Right atrium auricular region (tissue), 2 donors: ENCODE measurements at regions not wholly inside any gene's neighbourhood (a gene's known extent, or its start where the extent isn't known, plus 50 kb on each side); places are given as distances from the start of the nearest gene placed in this dataset.

Experiments
- DNase-seq: peaks from one replicate; pipeline ENCODE4 v3.0.0-alpha.2; 2019; ENCODE audit warnings: low spot score
- H3K27ac ChIP-seq, 2 donors: fragments of 200-600 bp; sonication (generic); 1 replicate in 1 of 2; 2 replicates in 1 of 2; pipeline ENCODE4 v1.5.1; 2016 to 2019
- H3K27me3 ChIP-seq, 2 donors: fragments of 200-600 bp; sonication (generic); one replicate each; pipeline versions ENCODE4 v1.5.1 to v1.6.0; 2017 to 2019
- H3K36me3 ChIP-seq: fragments of 200-600 bp; sonication (generic); one replicate; pipeline ENCODE4 v1.5.1; 2016
- H3K4me1 ChIP-seq, 2 donors: fragments of 200-600 bp; sonication (generic); one replicate each; pipeline versions ENCODE4 v1.5.1 to v1.6.0; 2017 to 2019
- H3K4me3 ChIP-seq, 2 donors: fragments of 200-600 bp; sonication (generic); 1 replicate in 1 of 2; 2 replicates in 1 of 2; pipeline ENCODE4 v1.5.1; 2017 to 2019; ENCODE audit warnings: mild to moderate bottlenecking in 1 of 2, moderate library complexity in 1 of 2
- H3K9me3 ChIP-seq, 2 donors: fragments of 200-600 bp; sonication (generic); one replicate each; pipeline ENCODE4 v1.5.1; 2019
- TF ChIP-seq, protein P1 (sequence below), 2 donors: fragments of 200-600 bp; sonication (generic); IDR thresholded peaks; one replicate each; pipeline ENCODE4 v1.5.1; 2019; ENCODE audit warnings: antibody characterized with exemption in 2 of 2

- H3K4me1 ChIP-seq, result peaks cover 0 to 28% of the 10 kb centered on the region in 2 donors
- H3K9me3 ChIP-seq, result no peaks in the 10 kb centered on the region
Observed at GRCh38 chr9:89815903-89816573, 211.2 kb downstream of the GADD45G start.

DNA sequence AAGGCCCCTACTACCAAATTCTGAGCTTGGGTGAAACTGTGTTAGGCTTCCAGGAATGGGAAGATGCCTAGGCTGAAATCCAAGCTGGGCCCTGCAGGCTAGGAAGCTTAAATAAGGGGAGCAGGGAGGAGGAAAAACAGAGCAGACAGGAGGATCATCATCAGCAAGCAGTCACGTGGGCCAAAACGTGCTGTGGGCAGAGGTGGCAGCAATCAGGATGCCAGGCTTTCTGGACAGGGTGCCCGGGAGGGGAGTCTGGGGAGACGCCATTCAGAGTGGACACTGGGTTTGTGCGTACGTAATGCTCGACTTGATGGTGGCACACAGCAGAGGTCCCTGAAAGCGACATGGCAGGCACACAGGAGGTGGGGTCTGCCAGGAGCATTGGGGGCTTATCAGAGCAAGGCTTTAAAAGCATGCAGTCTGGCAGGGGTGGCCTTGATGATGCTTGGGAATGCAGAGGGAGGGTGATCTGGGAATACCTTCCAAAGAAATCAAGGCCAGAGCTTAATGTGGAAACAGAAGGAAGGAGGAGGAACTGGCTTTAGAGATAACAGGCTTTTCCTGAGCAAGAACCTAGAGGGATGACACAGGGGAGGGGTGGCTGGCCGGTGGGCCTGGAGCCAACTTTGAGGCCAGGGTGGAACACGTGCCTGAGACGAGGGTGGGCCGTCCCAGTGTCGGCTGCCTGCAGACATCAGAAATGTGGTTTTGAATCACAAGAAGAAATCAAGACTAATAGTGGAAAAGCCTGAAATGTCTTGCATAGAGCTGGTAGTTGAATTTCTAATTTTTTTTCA lies 212.5 kb downstream of the GADD45G start:
- TF ChIP-seq, protein P1, sequence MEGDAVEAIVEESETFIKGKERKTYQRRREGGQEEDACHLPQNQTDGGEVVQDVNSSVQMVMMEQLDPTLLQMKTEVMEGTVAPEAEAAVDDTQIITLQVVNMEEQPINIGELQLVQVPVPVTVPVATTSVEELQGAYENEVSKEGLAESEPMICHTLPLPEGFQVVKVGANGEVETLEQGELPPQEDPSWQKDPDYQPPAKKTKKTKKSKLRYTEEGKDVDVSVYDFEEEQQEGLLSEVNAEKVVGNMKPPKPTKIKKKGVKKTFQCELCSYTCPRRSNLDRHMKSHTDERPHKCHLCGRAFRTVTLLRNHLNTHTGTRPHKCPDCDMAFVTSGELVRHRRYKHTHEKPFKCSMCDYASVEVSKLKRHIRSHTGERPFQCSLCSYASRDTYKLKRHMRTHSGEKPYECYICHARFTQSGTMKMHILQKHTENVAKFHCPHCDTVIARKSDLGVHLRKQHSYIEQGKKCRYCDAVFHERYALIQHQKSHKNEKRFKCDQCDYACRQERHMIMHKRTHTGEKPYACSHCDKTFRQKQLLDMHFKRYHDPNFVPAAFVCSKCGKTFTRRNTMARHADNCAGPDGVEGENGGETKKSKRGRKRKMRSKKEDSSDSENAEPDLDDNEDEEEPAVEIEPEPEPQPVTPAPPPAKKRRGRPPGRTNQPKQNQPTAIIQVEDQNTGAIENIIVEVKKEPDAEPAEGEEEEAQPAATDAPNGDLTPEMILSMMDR (IDR thresholded peaks at IDR 0.05), result no peak
- peak; percentile 58 for DNase-seq

More at GRCh38 chr9:89815903-89816573, 211.2 kb downstream of the GADD45G start:
- peak overlapping the region in 1 of 2 donors; percentile 69 for H3K27ac ChIP-seq
- TF ChIP-seq, protein P1 (IDR thresholded peaks at IDR 0.05), result no peak
- no peaks in the 10 kb centered on the region for H3K27me3 ChIP-seq
- H3K36me3 ChIP-seq, result no peaks in the 10 kb centered on the region
- H3K4me3 ChIP-seq, result no peak overlapping the region
- DNase-seq, result peak; percentile 59

DNA sequence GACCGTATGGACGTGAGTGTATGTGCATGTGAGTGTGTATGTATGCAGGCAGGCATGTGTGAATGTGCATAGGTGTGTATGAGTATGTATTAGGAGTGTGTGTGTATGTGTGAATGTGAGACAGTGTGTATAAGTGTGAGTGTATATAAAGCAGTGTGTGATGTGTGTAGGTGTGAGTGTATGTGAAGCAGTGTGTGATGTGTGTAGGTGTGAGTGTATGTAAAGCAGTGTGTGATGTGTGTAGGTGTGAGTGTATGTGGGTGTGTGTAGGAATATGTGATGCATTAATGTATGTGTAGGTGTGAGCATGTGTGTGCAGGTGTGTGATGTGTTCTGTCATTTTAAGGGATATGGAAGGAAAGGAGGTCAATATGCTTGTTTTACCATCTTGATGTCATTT lies 215.5 kb downstream of the GADD45G start:
- DNase-seq, result peak; percentile 1
- TF ChIP-seq, protein P1 (IDR thresholded peaks at IDR 0.05), result no peak
- Histone ChIP-seq H3K4me3 (no peak overlapping the region), H3K4me1 (peaks cover 0 to 19% of the 10 kb centered on the region in 2 donors), H3K36me3 (no peaks in the 10 kb centered on the region), H3K27me3 (no peaks in the 10 kb centered on the region), H3K27ac (no peak overlapping the region), H3K9me3 (no peaks in the 10 kb centered on the region)

More for the DNA sequence above, 212.5 kb downstream of the GADD45G start:
- Histone ChIP-seq H3K27ac (peak overlapping the region in 1 of 2 donors; percentile 69), H3K4me1 (peaks cover 0 to 27% of the 10 kb centered on the region in 2 donors), H3K4me3 (no peak overlapping the region), H3K9me3 (no peaks in the 10 kb centered on the region), H3K36me3 (no peaks in the 10 kb centered on the region), H3K27me3 (no peaks in the 10 kb centered on the region)

GRCh38 chr9:89821081-89821480 lies 216.3 kb downstream of the GADD45G start:
- no peak overlapping the region for H3K27ac ChIP-seq
- TF ChIP-seq, protein P1 (IDR thresholded peaks at IDR 0.05), result no peak
- DNase-seq, result peak; percentile 46
- H3K27me3 ChIP-seq, result no peaks in the 10 kb centered on the region
- no peak overlapping the region for H3K4me3 ChIP-seq
- H3K4me1 ChIP-seq, result peaks cover 0 to 14% of the 10 kb centered on the region in 2 donors
- no peaks in the 10 kb centered on the region for H3K9me3 ChIP-seq
- no peaks in the 10 kb centered on the region for H3K36me3 ChIP-seq

DNA sequence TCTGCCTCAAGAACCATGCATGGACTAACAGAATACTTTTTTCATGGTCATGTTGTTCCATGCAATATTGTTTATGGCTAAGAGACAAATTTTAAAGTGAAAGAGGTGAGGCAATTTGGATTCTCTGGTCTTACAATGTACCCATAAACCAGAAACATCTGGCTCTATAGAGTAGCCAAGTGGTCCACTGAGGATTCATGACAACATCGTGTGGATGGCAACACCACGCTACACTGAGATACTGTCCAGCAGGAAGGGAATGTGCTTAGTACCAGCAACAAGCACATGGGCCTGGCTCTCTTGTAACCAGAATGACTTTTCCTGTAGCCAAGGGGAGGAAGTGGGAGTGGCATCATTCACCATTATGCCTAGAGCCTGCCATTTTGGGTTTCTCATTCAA lies 218.2 kb downstream of the GADD45G start:
- peak; percentile 48 for DNase-seq
- Histone ChIP-seq H3K4me3 (no peak overlapping the region), H3K36me3 (no peaks in the 10 kb centered on the region), H3K9me3 (no peaks in the 10 kb centered on the region), H3K27me3 (no peaks in the 10 kb centered on the region), H3K4me1 (no peaks in the 10 kb centered on the region), H3K27ac (no peak overlapping the region)
- TF ChIP-seq, protein P1 (IDR thresholded peaks at IDR 0.05), result no peak
